ENCODE measurements at regions not wholly inside any gene's neighbourhood (a gene's known extent, or its start where the extent isn't known, plus 50 kb on each side); places are given as distances from the start of the nearest gene placed in this dataset.
A peak's percentile ranks its signal among the peaks of the same experiment; 100 is the strongest.

GRCh38 chr6:53744321-53744720, 50.5 kb upstream of the LRRC1 start:
- Histone ChIP-seq H3K79me2 (ENCODE audit: insufficient read depth) (no peaks in the 10 kb centered on the region), H3K9me2 (ENCODE audit: insufficient read depth) (no peaks in the 10 kb centered on the region), H3K27ac (no peak overlapping the region), H3K27me3 (replicated peaks; ENCODE audit: insufficient read depth) (no peaks in the 10 kb centered on the region), H3K4me2 (ENCODE audit: unreplicated experiment) (no peak overlapping the region), H3K9ac (no peak overlapping the region), H3K9me3 (ENCODE audit: low read depth) (no peaks in the 10 kb centered on the region), H3K36me3 (ENCODE audit: low read depth) (no peaks in the 10 kb centered on the region), H4K20me1 (ENCODE audit: insufficient read depth) (no peaks in the 10 kb centered on the region), H2AFZ (no peak overlapping the region), H3F3A (ENCODE audit: insufficient read depth) (no peaks in the 10 kb centered on the region), H3K4me1 (ENCODE audit: insufficient read depth) (no peaks in the 10 kb centered on the region), H3K4me3 (no peak overlapping the region)
- no peak for DNase-seq
- no peak for TF ChIP-seq EZH2 (IDR thresholded peaks at IDR 0.05; ENCODE audit: insufficient read depth, poor library complexity, severe bottlenecking)
- TF ChIP-seq EZH2phosphoT487 (IDR thresholded peaks at IDR 0.05; ENCODE audit: insufficient read depth, low read depth), result no peak
- in situ Hi-C loops (cut with MboI), result no loop called here
- WGBS, 2 experiments (ENCODE audit: low coverage in 1 of 2, low lambda C conversion rate in 2 of 2, missing lambda C conversion rate in 2 of 2), result 73 to 76% methylated on average over 4 of the region's 4 CpGs

GRCh38 chr6:53741034-53741823, 53.6 kb upstream of the LRRC1 start:
- Histone ChIP-seq H2AFZ (0 out of 2 replicates have a peak overlapping the region, but pooled peaks have one; percentile 27), H3F3A (ENCODE audit: insufficient read depth) (no peaks in the 10 kb centered on the region), H3K4me3 (no peak overlapping the region), H3K9me2 (ENCODE audit: insufficient read depth) (no peaks in the 10 kb centered on the region), H3K27me3 (replicated peaks; ENCODE audit: insufficient read depth) (no peaks in the 10 kb centered on the region), H3K27ac (no peak overlapping the region), H4K20me1 (ENCODE audit: insufficient read depth) (no peaks in the 10 kb centered on the region), H3K4me2 (ENCODE audit: unreplicated experiment) (no peak overlapping the region), H3K9me3 (ENCODE audit: low read depth) (no peaks in the 10 kb centered on the region), H3K79me2 (ENCODE audit: insufficient read depth) (no peaks in the 10 kb centered on the region), H3K9ac (no peak overlapping the region), H3K4me1 (ENCODE audit: insufficient read depth) (0 out of 2 replicates have a peak, but pooled peaks cover 5% of the 10 kb centered on the region), H3K36me3 (ENCODE audit: low read depth) (no peaks in the 10 kb centered on the region)
- in situ Hi-C loops (cut with MboI), result no loop called here
- TF ChIP-seq EZH2phosphoT487 (IDR thresholded peaks at IDR 0.05; ENCODE audit: insufficient read depth, low read depth) (no peak), EZH2 (IDR thresholded peaks at IDR 0.05; ENCODE audit: insufficient read depth, poor library complexity, severe bottlenecking) (no peak)
- DNase-seq, result no peak
- 78 to 79% methylated on average over 10 of the region's 10 CpGs for WGBS, 2 experiments (ENCODE audit: low coverage in 1 of 2, low lambda C conversion rate in 2 of 2, missing lambda C conversion rate in 2 of 2)

GRCh38 chr6:53737746-53738145, 57.1 kb upstream of the LRRC1 start:
- H3K36me3 ChIP-seq (ENCODE audit: low read depth), result no peaks in the 10 kb centered on the region
- H3K9me2 ChIP-seq (ENCODE audit: insufficient read depth), result no peaks in the 10 kb centered on the region
- no peaks in the 10 kb centered on the region for H3K27me3 ChIP-seq (replicated peaks; ENCODE audit: insufficient read depth)
- in situ Hi-C loops (cut with MboI), result no loop called here
- H2AFZ ChIP-seq, result no peak overlapping the region
- H4K20me1 ChIP-seq (ENCODE audit: insufficient read depth), result no peaks in the 10 kb centered on the region
- H3K9me3 ChIP-seq (ENCODE audit: low read depth), result no peaks in the 10 kb centered on the region
- no peak overlapping the region for H3K27ac ChIP-seq
- WGBS, 2 experiments (ENCODE audit: low coverage in 1 of 2, low lambda C conversion rate in 2 of 2, missing lambda C conversion rate in 2 of 2), result 79 to 88% methylated on average over 3 of the region's 3 CpGs
- no peak overlapping the region for H3K4me2 ChIP-seq (ENCODE audit: unreplicated experiment)
- H3K4me1 ChIP-seq (ENCODE audit: insufficient read depth), result peaks cover 18% of the 10 kb centered on the region
- H3F3A ChIP-seq (ENCODE audit: insufficient read depth), result peaks cover 13% of the 10 kb centered on the region
- no peak for DNase-seq
- H3K9ac ChIP-seq, result no peak overlapping the region
- no peaks in the 10 kb centered on the region for H3K79me2 ChIP-seq (ENCODE audit: insufficient read depth)
- no peak overlapping the region for H3K4me3 ChIP-seq
- TF ChIP-seq EZH2phosphoT487 (IDR thresholded peaks at IDR 0.05; ENCODE audit: insufficient read depth, low read depth) (no peak), EZH2 (IDR thresholded peaks at IDR 0.05; ENCODE audit: insufficient read depth, poor library complexity, severe bottlenecking) (no peak)

DNA sequence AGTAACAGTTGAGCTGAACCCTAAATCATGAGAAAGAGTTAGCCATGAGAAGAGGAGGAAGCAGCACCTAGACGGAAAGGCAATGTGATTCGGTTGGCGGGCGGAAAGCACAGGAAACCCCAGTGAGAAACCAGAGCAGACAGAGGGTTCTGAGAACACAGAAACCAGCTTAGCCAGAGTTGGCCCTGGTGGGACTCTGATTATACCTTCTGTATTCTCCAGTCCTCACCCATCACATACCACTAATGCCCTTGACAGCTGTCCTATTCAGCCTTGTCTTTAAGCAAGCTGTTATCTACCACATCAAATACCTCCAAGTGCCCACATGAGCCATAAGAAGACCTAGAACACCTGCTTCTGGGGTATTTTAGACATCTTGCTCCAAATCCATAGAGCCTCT, 58.9 kb upstream of the LRRC1 start:
- Histone ChIP-seq H3K4me2 (ENCODE audit: unreplicated experiment) (no peak overlapping the region), H3K9me2 (ENCODE audit: insufficient read depth) (no peaks in the 10 kb centered on the region), H3K36me3 (ENCODE audit: low read depth) (no peaks in the 10 kb centered on the region), H4K20me1 (ENCODE audit: insufficient read depth) (no peaks in the 10 kb centered on the region), H3K9me3 (ENCODE audit: low read depth) (no peaks in the 10 kb centered on the region), H3K79me2 (ENCODE audit: insufficient read depth) (no peaks in the 10 kb centered on the region), H2AFZ (no peak overlapping the region), H3K27ac (no peak overlapping the region), H3F3A (ENCODE audit: insufficient read depth) (peaks cover 13% of the 10 kb centered on the region), H3K4me1 (ENCODE audit: insufficient read depth) (peaks cover 18% of the 10 kb centered on the region), H3K4me3 (no peak overlapping the region), H3K9ac (no peak overlapping the region), H3K27me3 (replicated peaks; ENCODE audit: insufficient read depth) (no peaks in the 10 kb centered on the region)
- WGBS, 2 experiments (ENCODE audit: low coverage in 1 of 2, low lambda C conversion rate in 2 of 2, missing lambda C conversion rate in 2 of 2), result 94 to 96% methylated on average over 3 to 4 of the region's 4 CpGs
- in situ Hi-C loops (cut with MboI), result no loop called here
- no peak for TF ChIP-seq EZH2 (IDR thresholded peaks at IDR 0.05; ENCODE audit: insufficient read depth, poor library complexity, severe bottlenecking)
- TF ChIP-seq EZH2phosphoT487 (IDR thresholded peaks at IDR 0.05; ENCODE audit: insufficient read depth, low read depth), result no peak
- no peak for DNase-seq
